Heart left ventricle (tissue), 13 donors: ENCODE measurements at regions not wholly inside any gene's neighbourhood (a gene's known extent, or its start where the extent isn't known, plus 50 kb on each side); places are given as distances from the start of the nearest gene placed in this dataset.

Experiments used
- POLR2A ChIP-seq, 2 donors: fragments of 450-650 bp; IDR thresholded peaks; one replicate each; pipeline ENCODE4 v1.6.1; 2017; ENCODE audit warnings: antibody characterized with exemption in 2 of 2, mild to moderate bottlenecking in 2 of 2, moderate library complexity in 2 of 2
- TF ChIP-seq, protein P1 (sequence below), 12 donors: fragments of 200-600 bp; sonication (generic) in 4 of 12; IDR thresholded peaks; one replicate each; pipeline versions ENCODE4 v1.5.0 to v1.8.0; 2018 to 2022; ENCODE audit warnings: antibody characterized with exemption in 12 of 12, mild to moderate bottlenecking in 5 of 12
- donor health status: ischemic (EF 13 %, LVEDD 7.1; RV severe dilation, severe dysfunction).
- donor health status: DM: no; HTN: yes; CAD: no.
- donor health status: DM: no; HTN: no; CAD: no.
- donor health status: ischemic (EF 25% LVEDD 6.9; RV normal size, moderate dysfunction).
- donor health status: ischemic (EF 25% LVEDD 5.7; RV mildly dilated, moderate dysfunction).
- donor health status: ischemic (EF 35%, LVEDD 5.7; RV mildly dilated, moderate dysfunction).
- donor health status: nonischemic (EF 11% LVEDD 7.7; RV severe dilation, severe dysfunction).
- donor health status: DM: yes; HTN: yes; CAD: no.
- donor health status: PGD.
- donor health status: ischemic (EF 29% LVEDD 5.4; RV normal size, mild dysfunction).
- donor health status: nonischemic (EF 23%, LVEDD 6.1; RV moderate dilation, normal function).

GRCh38 chr18:70600225-70600925, 311.5 kb downstream of the SOCS6 start:
- TF ChIP-seq, protein P1, sequence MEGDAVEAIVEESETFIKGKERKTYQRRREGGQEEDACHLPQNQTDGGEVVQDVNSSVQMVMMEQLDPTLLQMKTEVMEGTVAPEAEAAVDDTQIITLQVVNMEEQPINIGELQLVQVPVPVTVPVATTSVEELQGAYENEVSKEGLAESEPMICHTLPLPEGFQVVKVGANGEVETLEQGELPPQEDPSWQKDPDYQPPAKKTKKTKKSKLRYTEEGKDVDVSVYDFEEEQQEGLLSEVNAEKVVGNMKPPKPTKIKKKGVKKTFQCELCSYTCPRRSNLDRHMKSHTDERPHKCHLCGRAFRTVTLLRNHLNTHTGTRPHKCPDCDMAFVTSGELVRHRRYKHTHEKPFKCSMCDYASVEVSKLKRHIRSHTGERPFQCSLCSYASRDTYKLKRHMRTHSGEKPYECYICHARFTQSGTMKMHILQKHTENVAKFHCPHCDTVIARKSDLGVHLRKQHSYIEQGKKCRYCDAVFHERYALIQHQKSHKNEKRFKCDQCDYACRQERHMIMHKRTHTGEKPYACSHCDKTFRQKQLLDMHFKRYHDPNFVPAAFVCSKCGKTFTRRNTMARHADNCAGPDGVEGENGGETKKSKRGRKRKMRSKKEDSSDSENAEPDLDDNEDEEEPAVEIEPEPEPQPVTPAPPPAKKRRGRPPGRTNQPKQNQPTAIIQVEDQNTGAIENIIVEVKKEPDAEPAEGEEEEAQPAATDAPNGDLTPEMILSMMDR (IDR thresholded peaks at IDR 0.05) = no peak
- TF ChIP-seq POLR2A (IDR thresholded peaks at IDR 0.05) = no peak
